HG03439 (cell line): ENCODE measurements at regions not wholly inside any gene's neighbourhood (a gene's known extent, or its start where the extent isn't known, plus 50 kb on each side); places are given as distances from the start of the nearest gene placed in this dataset.
"Not testable (repeated sequence)": the region's sequence is repeated elsewhere in the genome, so short reads cannot be mapped to it uniquely, and the experiment has no call there.

Source experiments
- ATAC-seq: cut with Tn5 transposase; IDR thresholded peaks from one replicate; pipeline ENCODE4 v1.9.1; 2021; ENCODE audit warnings: mild to moderate bottlenecking, moderate library complexity; ENCODE audit not compliant: unreplicated experiment

DNA sequence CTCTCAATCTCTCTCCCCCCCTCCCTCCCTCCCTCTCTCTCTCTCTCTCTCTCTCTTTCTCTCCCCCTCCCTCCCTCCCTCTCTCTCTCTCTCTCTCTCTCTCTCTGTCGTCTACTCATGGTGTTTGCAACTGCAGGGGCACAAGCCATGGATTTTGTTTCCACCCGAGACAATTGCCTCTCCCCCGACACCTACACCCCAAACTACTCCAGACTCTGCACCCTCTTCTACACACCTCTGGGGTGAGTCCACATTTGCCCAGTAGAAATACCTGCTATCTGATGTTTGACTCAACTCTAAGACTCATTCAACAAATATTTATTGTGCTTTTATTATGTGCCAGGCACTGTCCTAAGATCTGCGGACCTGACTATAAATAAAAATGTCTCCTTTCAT is 93.7 kb downstream of the TMEM17 start:
- no peak for ATAC-seq

DNA sequence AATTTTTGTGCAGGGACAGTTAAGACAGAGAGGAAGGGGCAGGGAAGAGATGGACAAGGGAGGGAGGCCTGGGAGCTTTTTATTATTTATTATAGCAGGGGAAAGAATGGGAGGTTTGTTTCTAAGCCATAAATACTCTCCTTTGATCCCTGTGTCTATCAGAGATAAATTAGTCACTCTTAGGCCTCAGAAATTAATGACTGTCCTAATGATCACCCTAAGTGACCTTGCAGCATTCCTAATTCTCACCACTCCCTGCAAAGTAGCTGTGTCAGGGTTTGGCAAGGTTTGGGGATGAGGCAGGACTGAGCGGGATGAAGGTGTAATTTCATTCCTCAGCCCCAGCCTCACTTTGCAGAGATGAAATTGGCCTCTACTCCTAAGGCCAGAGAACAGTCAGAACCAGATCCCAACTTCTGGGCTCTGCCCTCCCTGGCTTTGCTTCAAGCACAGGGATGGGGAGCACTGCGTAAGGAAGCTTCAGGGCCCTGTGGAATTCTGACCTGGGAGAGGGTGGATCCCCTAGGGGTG is 95.0 kb downstream of the TMEM17 start:
- no peak for ATAC-seq

DNA sequence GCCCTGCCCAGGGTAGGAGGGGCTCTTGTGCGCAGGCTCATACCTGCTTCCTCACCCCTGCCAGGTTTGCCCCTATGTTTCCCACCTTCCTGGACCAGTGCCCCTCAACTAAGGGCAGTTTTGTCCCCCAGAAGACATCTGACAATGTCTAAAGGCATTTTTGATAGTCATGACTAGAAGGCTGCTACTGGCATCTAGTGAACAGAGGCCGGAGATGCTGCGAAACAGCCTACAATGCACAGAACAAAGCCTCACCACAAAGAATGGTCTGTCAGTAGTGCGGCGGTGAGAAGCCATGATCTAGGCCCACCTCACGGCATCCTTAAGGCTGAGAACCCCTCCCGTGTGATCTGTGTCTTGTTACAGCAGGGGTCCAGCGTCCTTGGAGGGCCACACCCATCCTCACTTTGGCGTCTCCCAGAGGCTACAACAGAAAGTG is 96.0 kb downstream of the TMEM17 start:
- ATAC-seq: no peak

- ATAC-seq: no peak
These were observed 96.6 kb downstream of the TMEM17 start for GRCh38 chr2:62409442-62409841.

- ATAC-seq: no peak
These were observed 97.7 kb downstream of the TMEM17 start for GRCh38 chr2:62408241-62408677.

DNA sequence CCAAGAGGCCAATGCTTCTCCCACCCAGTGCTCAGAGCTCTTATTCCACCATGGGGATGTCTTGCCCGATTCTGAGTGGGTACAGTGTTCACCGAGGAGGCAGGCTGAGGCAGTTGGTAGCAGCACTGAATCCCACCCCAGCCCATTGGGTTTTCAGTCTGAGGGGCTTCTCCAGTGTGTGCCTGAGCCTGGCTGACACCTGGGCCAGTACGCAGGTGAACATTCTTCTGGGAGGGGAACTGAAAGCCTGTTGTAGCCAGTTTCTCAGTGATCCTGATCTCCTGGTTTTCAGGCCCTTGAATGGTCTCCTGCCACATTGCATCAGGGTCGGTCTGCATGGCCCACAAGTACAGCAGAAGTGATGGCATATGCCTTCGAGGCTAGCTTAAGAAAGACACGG is 98.2 kb downstream of the TMEM17 start:
- no peak for ATAC-seq

DNA sequence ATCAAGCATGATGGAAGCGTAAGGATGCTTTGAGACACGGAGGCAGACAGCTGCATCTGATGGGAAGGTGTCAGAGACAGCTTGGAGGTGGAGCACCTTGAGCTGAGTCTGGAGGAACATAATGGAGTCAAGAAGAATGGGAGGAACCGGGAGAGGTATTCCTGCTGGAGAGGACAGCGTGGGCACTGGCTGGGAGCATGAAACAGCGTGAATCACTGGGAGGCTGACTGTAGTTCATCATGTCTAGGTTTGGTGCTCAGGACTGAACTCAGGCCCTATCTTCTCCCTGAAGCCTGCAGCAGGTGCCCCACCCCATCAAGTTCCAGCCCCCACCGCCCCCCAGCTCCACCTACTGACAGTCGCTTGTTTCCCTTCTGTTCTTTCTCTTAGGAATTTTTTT is 98.6 kb downstream of the TMEM17 start:
- ATAC-seq: no peak

DNA sequence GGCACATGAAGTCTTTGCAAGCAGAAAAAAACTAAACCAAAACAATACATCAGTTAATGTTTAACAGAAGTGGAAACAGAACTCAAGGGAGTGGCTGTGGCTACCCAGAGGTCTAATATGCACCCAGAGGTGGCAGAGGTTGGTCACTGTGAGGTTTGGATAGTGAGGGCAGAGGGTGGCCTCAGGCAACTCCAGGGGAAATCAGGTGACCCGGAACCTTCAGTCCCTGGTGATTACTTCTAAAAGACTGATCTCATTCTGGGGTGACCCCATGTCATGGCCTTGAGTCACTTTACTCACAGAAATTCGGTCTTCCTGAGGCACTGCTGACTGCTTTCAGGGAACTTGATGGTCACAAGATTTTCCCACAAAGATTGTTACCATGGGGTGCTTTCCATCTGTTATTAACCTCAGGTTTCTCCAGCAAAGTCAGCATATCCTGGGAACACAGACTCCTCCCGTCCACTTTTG is 99.4 kb downstream of the TMEM17 start:
- no peak for ATAC-seq

DNA sequence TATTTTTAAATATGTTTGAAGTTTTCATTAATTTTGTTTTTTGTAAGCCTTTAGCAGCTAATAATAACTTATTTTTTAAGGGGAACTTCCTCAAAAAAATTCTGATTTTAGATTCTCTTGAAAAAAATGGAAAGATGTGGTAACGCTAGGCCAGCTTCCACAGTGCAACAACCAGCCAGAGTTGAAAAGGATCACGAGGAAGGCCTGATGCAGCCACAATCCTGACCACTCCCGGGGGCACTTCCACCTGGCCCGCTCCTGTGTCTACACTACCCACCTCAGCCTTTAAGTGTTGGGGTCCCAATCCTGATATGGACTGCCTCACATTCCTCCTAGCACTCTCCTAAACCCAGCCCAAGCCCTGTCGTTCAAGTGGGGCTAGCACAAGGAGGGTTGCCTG is 101.1 kb downstream of the TMEM17 start:
- ATAC-seq: no peak

GRCh38 chr2:62402156-62402555 is 103.8 kb downstream of the TMEM17 start:
- no peak for ATAC-seq

GRCh38 chr2:62398356-62398755 is 107.6 kb downstream of the TMEM17 start:
- no peak for ATAC-seq

GRCh38 chr2:62396880-62397279 is 109.1 kb downstream of the TMEM17 start:
- ATAC-seq: no peak

DNA sequence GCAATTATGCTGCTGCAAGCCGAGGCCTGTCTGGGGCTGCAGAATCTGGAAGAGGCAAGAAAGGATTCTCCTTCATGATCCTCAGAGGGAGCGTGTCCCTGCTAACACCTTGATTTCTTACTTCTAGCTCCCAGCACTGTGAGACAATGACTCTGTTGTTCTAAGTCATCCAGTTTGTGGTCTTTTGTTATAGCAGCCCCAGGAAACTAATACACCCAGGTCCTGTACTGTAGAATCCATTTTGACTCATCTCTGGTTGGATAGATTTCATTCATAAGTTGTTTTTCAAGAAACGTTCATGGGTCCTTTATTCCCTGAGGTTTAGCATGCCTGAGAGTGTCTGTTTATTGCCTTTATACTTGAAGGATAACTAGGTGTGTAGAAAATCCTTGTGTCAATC is 112.7 kb downstream of the TMEM17 start:
- no peak for ATAC-seq

DNA sequence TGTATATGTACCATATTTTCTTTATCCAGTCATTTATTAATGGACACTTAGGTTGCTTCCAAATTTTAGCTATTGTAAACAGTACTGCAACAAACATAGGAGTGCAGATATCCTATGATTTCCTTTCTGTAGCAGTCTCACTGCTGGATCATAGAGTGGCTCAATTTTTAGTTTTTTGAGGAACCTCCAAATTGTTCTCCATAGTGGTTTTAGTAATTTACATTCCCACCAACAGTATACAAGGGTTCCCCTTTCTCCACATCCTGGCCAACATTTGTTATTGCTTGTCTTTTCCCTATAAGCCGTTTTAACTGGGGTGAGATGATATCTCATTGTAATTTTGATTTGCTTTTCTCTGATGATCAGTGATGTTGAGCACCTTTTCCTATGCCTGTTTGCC is 114.3 kb downstream of the TMEM17 start:
- no peak for ATAC-seq

DNA sequence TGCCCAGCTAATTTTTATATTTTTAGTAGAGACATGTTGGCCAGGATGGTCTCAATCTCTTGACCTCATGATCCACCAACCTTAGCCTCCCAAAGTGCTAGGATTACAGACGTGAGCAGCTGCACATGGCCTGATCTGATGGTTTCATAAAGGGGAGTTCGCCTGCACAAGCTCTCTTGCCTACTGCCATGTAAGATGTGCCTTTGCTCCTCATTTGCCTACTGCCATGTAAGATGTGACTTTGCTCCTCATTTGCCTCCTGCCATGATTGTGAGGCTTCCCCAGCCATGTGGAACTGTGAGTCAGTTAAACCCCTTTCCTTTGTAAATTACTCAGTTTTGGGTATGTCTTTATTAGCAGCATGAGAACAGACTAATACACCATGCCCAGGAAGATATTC is 119.6 kb downstream of the TMEM17 start:
- not testable (repeated sequence) for ATAC-seq

GRCh38 chr2:62383846-62384245 is 122.1 kb downstream of the TMEM17 start:
- ATAC-seq: no peak

GRCh38 chr2:62382757-62383156 is 123.2 kb downstream of the TMEM17 start:
- ATAC-seq: no peak

- ATAC-seq: no peak
These were observed 123.9 kb downstream of the TMEM17 start for GRCh38 chr2:62382122-62382521.

GRCh38 chr2:62381656-62382055 is 124.3 kb downstream of the TMEM17 start:
- ATAC-seq: no peak

- ATAC-seq: no peak
These were observed 126.4 kb downstream of the TMEM17 start for GRCh38 chr2:62379566-62379965.

DNA sequence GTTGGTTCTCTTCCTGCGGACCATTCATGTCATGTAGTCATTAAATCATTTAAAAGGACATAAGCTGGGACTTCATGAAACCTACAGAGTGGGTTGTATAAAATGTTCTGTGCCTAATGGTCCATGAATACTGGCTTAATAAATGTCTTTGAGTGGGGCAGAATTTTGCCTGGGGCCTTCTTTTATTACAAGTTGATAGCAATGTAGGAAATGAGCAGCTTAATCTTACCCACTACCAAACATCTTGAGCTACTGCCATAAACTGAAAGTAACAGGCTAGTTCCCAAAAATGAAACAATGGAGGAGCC is 130.9 kb downstream of the TMEM17 start:
- no peak for ATAC-seq

DNA sequence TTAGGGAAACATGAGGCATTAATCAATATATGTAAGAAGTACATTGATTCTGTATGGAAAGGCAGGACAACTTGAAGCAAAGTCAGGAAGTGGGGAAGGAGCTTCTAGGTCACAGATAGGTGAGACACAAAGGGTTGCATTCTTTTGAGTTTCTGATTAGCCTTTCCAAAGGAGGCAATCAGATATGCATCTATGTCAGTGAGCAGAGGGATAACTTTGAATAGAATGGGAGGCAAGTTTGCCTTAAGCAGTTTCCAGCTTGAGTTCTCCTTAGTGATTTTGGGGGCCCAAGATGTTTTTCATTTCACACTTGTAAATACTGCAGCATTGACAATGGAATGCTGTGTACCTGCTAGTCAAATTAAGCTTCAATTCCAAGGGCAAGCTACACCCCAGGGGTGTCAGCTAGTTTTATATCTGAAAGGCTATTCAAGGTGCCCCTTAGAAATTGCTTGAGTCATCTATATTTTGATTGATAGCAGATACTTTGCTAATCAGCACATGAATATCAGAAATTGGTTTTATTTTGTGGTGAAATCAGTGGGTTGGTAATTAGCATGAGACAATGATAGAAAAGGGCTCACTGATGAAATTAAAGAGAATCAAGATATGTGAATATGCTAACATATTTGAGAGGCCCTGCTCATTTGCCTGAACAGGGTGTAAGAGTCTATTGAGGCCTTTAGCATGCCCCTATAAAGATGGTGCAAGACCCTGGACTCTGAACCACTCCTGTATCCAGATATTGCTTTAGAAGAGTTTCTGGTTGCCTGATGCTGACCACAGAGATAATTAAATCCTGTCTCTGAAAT is 131.5 kb downstream of the TMEM17 start:
- no peak for ATAC-seq

DNA sequence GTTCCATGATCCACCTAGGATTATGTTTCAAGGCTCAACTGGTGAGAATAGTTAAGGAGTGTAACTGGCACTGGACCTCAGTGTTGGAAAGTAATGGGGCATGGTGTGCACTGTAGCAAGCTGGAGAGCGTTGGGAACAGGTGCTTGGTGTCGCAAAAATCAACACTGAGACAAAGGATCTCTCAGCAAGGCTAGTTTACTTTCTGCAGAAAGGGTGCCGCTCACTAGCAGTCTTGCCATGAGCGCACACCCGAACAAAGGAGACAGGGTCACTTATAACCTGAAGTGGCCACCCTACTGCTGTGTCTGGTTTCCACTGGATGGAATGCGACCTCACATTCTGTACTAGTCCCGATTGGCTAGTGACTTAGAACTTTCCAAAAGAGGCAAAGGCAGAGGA is 133.2 kb downstream of the TMEM17 start:
- ATAC-seq: no peak
